ENCODE measurements at regions not wholly inside any gene's neighbourhood (a gene's known extent, or its start where the extent isn't known, plus 50 kb on each side); places are given as distances from the start of the nearest gene placed in this dataset.

DNA sequence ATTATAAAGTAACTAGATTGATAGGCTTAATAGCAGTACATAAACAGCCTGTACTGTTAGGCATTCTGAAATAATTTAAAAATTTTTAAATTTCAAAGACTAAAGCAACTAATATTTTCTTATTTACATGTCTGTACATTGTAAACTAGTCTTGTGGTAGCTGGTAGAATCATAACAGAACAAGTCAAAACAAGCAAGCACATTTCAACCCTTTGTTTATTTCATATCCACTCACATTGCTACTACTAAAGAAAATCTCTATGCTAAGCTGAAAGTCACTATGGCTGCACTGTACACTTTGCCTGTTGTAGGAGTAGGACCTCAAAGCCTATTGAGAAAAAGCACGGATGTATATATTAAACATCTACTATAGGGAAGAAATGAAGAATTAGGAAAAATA is 738.2 kb upstream of the ADGRL4 start:
- no peak overlapping the region for H3K4me2 ChIP-seq (replicated peaks; ENCODE audit: extremely low read depth, low read length, poor library complexity, severe bottlenecking)
- DNase-seq, result no peak
- Mint-ChIP-seq H3K4me3 (no peak overlapping the region), H3K27me3 (ENCODE audit: low read depth in 3 of 3) (no peaks in the 10 kb centered on the region), H3K9me3 (peaks cover 0 to 4% (median 0%) of the 10 kb centered on the region in 7 donors), H3K36me3 (no peaks in the 10 kb centered on the region), H3K4me1 (no peaks in the 10 kb centered on the region), H3K27ac (no peak overlapping the region)
- no peaks in the 10 kb centered on the region for H3K4me1 ChIP-seq (ENCODE audit: control insufficient read depth in 1 of 2, insufficient read depth in 2 of 2, low read length in 2 of 2)
- no peak overlapping the region for H3K27ac ChIP-seq (ENCODE audit: low read depth in 1 of 2, low read length in 2 of 2)
- no peak overlapping the region for H3K4me3 ChIP-seq (replicated peaks in 1 of 3; ENCODE audit: low read depth in 2 of 3, low read length in 3 of 3)
- no peaks in the 10 kb centered on the region for H3K79me2 ChIP-seq (ENCODE audit: insufficient read depth, low read length)
- intact Hi-C loops (cut with micrococcal nuclease), result no loop called here
- WGBS (ENCODE audit: insufficient coverage), result no CpG with 5 or more reads among the region's 1 CpG
- no peaks in the 10 kb centered on the region for H3K27me3 ChIP-seq (ENCODE audit: control insufficient read depth in 2 of 2, insufficient read depth in 2 of 2, low read length in 2 of 2)
- H4K20me1 ChIP-seq (ENCODE audit: insufficient read depth, low read length), result no peaks in the 10 kb centered on the region
- no peak overlapping the region for H3K9ac ChIP-seq (ENCODE audit: insufficient read depth, low read length, poor library complexity, severe bottlenecking)
- TF ChIP-seq, protein P1, sequence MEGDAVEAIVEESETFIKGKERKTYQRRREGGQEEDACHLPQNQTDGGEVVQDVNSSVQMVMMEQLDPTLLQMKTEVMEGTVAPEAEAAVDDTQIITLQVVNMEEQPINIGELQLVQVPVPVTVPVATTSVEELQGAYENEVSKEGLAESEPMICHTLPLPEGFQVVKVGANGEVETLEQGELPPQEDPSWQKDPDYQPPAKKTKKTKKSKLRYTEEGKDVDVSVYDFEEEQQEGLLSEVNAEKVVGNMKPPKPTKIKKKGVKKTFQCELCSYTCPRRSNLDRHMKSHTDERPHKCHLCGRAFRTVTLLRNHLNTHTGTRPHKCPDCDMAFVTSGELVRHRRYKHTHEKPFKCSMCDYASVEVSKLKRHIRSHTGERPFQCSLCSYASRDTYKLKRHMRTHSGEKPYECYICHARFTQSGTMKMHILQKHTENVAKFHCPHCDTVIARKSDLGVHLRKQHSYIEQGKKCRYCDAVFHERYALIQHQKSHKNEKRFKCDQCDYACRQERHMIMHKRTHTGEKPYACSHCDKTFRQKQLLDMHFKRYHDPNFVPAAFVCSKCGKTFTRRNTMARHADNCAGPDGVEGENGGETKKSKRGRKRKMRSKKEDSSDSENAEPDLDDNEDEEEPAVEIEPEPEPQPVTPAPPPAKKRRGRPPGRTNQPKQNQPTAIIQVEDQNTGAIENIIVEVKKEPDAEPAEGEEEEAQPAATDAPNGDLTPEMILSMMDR (IDR thresholded peaks at IDR 0.05), result no peak
- no peaks in the 10 kb centered on the region for H3K36me3 ChIP-seq (replicated peaks in 1 of 2; ENCODE audit: control insufficient read depth in 1 of 2, insufficient read depth in 2 of 2, low read length in 2 of 2)
- peaks cover 0 to 3% of the 10 kb centered on the region in 2 donors for H3K9me3 ChIP-seq (replicated peaks in 1 of 2; ENCODE audit: control insufficient read depth in 1 of 2, insufficient read depth in 1 of 2, low read length in 2 of 2)
- no peak overlapping the region for H2AFZ ChIP-seq (ENCODE audit: insufficient read depth, low read depth, low read length, poor library complexity, severe bottlenecking)

DNA sequence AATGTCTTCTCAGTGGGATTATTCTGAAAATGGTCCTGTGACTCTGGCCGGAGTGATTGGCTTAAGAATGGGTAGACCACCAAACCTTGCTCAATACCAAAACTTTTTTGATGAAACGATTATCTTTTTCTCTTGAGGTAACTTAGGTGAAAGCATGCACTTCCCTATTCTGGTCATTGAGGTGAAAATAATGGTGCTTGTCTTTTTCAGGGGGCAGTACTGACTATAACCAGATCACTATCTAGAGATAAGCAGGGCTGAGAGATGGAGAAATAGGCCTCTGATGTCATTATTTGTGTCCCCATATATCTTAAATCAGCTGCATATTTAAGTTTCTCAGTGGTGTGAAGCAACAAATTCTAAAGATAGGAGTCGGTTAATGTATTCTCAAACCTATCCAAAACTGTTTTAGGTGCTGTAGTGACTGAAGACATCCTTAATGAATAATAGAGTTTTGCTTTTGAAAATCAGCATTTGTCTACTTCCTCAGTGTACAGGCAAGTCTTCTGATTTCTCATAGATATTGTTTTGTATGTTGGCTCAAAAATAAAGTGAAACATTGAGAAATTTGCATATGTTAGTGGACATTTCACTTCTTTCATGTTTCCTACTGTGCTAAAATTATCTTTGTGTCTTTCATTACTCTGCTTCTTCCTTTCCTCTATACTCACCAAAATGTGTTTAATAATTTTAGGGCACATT is 735.3 kb upstream of the ADGRL4 start:
- Mint-ChIP-seq H3K9me3 (peaks cover 0 to 8% (median 0%) of the 10 kb centered on the region in 7 donors), H3K4me1 (no peaks in the 10 kb centered on the region), H3K4me3 (no peak overlapping the region), H3K27ac (no peak overlapping the region), H3K36me3 (no peaks in the 10 kb centered on the region), H3K27me3 (ENCODE audit: low read depth in 3 of 3) (no peaks in the 10 kb centered on the region)
- 80% methylated on average over 1 of the region's 3 CpGs for WGBS (ENCODE audit: insufficient coverage)
- no peaks in the 10 kb centered on the region for H3K27me3 ChIP-seq (ENCODE audit: control insufficient read depth in 2 of 2, insufficient read depth in 2 of 2, low read length in 2 of 2)
- H3K4me3 ChIP-seq (replicated peaks in 1 of 3; ENCODE audit: low read depth in 2 of 3, low read length in 3 of 3), result no peak overlapping the region
- no peaks in the 10 kb centered on the region for H4K20me1 ChIP-seq (ENCODE audit: insufficient read depth, low read length)
- H3K9ac ChIP-seq (ENCODE audit: insufficient read depth, low read length, poor library complexity, severe bottlenecking), result no peak overlapping the region
- peaks cover 0 to 10% of the 10 kb centered on the region in 2 donors for H3K9me3 ChIP-seq (replicated peaks in 1 of 2; ENCODE audit: control insufficient read depth in 1 of 2, insufficient read depth in 1 of 2, low read length in 2 of 2)
- H3K4me1 ChIP-seq (ENCODE audit: control insufficient read depth in 1 of 2, insufficient read depth in 2 of 2, low read length in 2 of 2), result no peaks in the 10 kb centered on the region
- H3K36me3 ChIP-seq (replicated peaks in 1 of 2; ENCODE audit: control insufficient read depth in 1 of 2, insufficient read depth in 2 of 2, low read length in 2 of 2), result no peaks in the 10 kb centered on the region
- H3K79me2 ChIP-seq (ENCODE audit: insufficient read depth, low read length), result no peaks in the 10 kb centered on the region
- TF ChIP-seq, protein P1 (IDR thresholded peaks at IDR 0.05), result no peak
- no peak overlapping the region for H3K27ac ChIP-seq (ENCODE audit: low read depth in 1 of 2, low read length in 2 of 2)
- intact Hi-C loops (cut with micrococcal nuclease), result no loop called here
- H2AFZ ChIP-seq (ENCODE audit: insufficient read depth, low read depth, low read length, poor library complexity, severe bottlenecking), result no peak overlapping the region
- no peak overlapping the region for H3K4me2 ChIP-seq (replicated peaks; ENCODE audit: extremely low read depth, low read length, poor library complexity, severe bottlenecking)
- no peak for DNase-seq
